ENCODE measurements at regions not wholly inside any gene's neighbourhood (a gene's known extent, or its start where the extent isn't known, plus 50 kb on each side); places are given as distances from the start of the nearest gene placed in this dataset.

- DNase-seq (ENCODE audit: low read depth, low spot score): peak; percentile 75
- in situ Hi-C loops (cut with HindIII; ENCODE audit: low pct_unique_long_range_greater_than_20kb, low sequenced_read_pairs): no loop called here
Measured at GRCh38 chr4:128354205-128354821, 66.7 kb upstream of the PGRMC2 start.

- in situ Hi-C loops (cut with HindIII; ENCODE audit: low pct_unique_long_range_greater_than_20kb, low sequenced_read_pairs): no loop called here
Measured at GRCh38 chr4:128353791-128354190, 66.2 kb upstream of the PGRMC2 start.

DNA sequence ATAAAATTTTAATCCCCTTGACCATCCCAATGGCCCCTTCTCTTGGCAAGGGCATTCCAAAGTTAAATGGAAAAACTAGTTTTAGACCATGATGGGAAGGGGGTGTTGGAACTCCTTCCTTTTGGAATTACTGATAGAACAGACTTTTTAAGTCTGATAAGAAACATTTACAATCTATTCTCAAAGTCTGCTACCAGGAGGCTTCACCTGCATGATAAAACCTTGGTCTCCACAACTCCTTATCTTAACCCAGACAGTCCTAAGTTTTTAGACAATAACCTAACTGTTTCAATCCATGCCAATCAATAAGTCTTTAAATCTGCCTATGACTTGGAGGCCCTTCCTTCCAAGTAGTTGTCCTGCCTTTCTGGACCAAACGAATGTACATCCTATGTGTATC is 63.9 kb upstream of the PGRMC2 start:
- in situ Hi-C loops (cut with HindIII; ENCODE audit: low pct_unique_long_range_greater_than_20kb, low sequenced_read_pairs): no loop called here
- DNase-seq (ENCODE audit: low read depth, low spot score): no peak

More at GRCh38 chr4:128353791-128354190, 66.2 kb upstream of the PGRMC2 start:
- no peak for DNase-seq (ENCODE audit: low read depth, low spot score)

DNA sequence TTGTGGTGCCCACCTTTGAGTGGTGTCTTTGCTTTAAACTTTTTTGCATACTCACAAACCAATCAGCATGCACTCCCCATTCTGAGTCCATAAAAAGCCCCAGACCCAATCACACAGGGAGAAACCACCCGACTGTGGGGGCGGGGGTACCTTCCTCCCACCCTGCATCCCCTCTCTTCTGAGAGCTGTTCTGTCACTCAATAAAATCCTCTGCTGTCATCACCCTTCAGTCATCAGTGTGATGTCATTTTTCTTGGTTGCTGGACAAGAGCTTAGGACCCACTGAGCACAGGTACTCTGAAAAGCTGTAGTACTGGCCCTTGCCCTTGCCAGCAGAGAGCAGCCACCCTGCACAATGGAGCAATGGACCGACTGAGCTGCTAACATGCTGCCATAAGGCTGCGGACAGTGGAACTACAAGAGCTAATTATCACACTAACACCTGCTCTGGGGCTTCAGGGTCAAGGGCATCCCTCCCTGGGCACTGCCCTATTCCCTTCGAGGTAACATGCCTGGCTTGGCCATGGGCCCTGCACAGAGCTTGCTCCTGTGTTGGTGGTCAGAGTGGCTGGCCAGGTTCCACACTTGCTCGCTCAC is 62.9 kb upstream of the PGRMC2 start:
- in situ Hi-C loops (cut with HindIII; ENCODE audit: low pct_unique_long_range_greater_than_20kb, low sequenced_read_pairs): no loop called here
- no peak for DNase-seq (ENCODE audit: low read depth, low spot score)

GRCh38 chr4:128349921-128350320 is 62.3 kb upstream of the PGRMC2 start:
- in situ Hi-C loops (cut with HindIII; ENCODE audit: low pct_unique_long_range_greater_than_20kb, low sequenced_read_pairs): no loop called here
- no peak for DNase-seq (ENCODE audit: low read depth, low spot score)

GRCh38 chr4:128347930-128348660 is 60.5 kb upstream of the PGRMC2 start:
- in situ Hi-C loops (cut with HindIII; ENCODE audit: low pct_unique_long_range_greater_than_20kb, low sequenced_read_pairs): no loop called here
- no peak for DNase-seq (ENCODE audit: low read depth, low spot score)

DNA sequence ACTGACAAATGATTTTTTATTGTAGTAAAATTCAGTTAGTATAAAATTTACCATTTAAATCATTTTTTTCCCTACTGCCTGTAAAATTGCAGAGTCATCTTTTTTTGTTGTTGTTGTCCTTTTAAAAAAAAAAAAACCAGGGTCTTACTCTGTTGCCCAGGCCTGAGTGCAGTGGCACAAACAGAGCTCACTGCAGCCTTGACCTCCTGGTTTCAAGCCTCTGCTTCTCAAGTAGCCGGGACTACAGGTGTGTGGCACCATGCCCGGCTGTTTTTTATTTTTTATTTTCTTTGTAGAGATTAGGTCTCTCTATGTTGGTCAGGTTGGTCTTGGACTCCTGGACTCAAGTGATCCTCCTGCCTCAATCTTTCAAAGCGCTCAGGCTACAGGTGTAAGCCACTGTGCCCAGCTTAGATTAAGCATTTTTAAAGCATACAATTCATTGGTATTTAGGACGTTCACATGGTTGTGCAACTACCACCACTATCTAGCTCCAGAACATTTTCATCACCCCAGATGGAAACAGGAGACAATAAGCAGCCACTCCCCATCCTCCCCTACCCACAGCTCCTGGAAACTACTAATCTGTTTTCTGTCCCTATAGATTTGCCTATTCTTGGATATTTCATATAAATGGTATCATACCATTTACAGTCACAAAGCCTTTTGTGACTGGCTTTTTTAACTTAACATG is 59.7 kb upstream of the PGRMC2 start:
- no peak for DNase-seq (ENCODE audit: low read depth, low spot score)
- in situ Hi-C loops (cut with HindIII; ENCODE audit: low pct_unique_long_range_greater_than_20kb, low sequenced_read_pairs): no loop called here

DNA sequence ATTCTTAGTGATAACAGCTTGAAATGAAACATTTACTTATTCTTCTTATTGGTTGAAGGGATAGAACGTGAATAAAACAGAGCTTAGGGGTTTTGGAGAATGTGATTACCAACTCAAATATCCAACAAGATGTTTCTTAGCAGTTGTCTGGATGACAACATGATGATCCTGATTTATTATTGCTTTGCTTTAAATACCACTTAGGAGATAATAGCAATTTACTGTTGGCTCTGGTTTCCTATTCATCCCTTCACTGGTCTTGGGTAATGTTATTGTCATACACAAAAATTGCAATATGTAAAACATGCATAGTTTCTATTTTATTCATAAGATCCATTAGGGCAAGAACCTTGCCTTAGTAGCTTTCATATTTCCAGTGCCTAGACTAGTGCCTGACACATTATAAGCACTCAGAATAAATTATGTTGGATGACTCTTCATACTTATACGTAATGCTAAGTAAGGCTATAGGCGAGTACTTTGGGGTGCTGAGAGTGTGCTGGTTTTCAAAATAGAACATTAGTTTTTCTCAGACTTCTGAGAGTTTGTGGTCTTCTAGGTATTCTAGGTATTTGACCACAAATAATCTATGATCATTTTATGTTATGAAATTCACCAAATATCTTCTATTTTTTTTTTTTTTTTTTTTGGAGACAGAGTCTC is 58.6 kb upstream of the PGRMC2 start:
- in situ Hi-C loops (cut with HindIII; ENCODE audit: low pct_unique_long_range_greater_than_20kb, low sequenced_read_pairs): no loop called here
- DNase-seq (ENCODE audit: low read depth, low spot score): no peak

DNA sequence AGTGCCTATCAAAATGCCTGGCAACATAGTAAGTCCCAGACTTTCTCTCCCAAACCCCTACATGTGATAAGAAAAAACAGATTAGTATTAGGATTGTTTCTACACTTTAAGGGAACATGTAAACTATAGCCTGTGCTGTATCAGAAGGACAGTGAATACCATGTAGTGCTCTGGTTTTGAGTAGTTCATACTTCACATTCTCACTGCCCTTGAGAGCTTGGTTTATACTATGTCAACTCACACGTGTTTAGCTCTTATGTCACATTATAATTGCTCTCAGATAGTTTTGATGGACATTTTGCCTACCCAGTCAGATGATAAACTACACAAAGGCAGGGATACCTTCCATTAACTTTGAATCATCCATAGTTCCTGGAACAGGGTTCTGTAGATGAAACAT is 58.0 kb upstream of the PGRMC2 start:
- in situ Hi-C loops (cut with HindIII; ENCODE audit: low pct_unique_long_range_greater_than_20kb, low sequenced_read_pairs): no loop called here
- DNase-seq (ENCODE audit: low read depth, low spot score): no peak

DNA sequence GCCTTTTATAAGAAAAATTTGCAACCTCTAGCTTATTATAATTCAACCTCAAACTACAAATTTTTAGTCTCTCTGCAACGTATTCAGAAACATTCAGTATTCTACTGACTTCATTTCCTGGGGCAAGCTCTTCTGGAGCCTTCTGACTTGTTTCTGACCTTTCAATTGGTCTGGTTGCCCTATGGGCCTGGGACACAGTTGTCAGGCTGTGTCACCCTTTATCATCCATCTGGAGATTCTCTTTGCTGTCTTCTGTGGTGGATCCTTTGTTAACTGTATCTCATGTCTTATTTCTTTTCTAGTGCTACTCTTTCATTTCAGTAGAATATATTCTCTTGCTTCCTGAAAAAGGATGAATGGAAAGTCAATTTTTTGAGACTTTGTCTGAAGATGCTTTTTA is 55.1 kb upstream of the PGRMC2 start:
- DNase-seq (ENCODE audit: low read depth, low spot score): no peak
- in situ Hi-C loops (cut with HindIII; ENCODE audit: low pct_unique_long_range_greater_than_20kb, low sequenced_read_pairs): no loop called here

DNA sequence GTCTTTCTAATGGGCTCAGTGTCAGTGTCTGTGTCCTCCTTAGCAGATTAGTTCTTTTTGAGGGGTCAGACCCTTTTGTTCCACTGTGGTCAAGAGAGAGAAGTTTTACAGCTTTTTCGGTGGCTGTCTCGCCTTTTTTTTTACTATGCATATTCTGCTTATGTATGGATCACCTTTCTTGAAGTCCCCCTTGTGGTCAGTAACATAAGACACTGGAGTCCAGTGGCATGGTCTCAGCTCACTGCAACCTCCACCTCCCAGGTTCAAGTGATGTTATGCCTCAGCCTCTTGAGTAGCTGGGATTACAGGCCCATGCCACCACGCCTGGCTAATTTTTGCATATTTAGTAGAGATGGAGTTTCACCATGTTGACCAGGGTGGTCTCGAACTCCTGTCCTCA is 54.0 kb upstream of the PGRMC2 start:
- peak; percentile 16 for DNase-seq (ENCODE audit: low read depth, low spot score)
- in situ Hi-C loops (cut with HindIII; ENCODE audit: low pct_unique_long_range_greater_than_20kb, low sequenced_read_pairs): no loop called here

- in situ Hi-C loops (cut with HindIII; ENCODE audit: low pct_unique_long_range_greater_than_20kb, low sequenced_read_pairs): no loop called here
- no peak for DNase-seq (ENCODE audit: low read depth, low spot score)
Measured at GRCh38 chr4:128338634-128339355, 51.2 kb upstream of the PGRMC2 start.

DNA sequence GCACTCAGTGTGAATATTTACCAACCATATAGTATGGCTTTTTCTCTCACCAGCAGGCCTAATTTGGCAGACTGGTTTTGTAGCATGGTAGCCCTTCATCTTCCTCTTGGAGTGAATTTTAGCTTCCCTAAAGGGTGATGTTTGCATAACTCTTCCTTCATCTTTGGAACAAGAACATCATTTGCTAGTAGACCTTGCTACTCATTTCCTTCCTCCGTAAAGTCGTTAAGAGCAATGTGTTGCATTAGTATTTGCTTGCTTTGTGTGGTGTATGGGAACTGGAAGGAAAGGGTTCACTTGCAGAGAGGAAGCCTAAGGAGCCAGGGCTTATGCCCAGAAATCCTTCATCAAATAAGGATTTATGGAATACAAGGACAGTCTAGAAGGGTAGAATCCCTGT is 50.2 kb upstream of the PGRMC2 start:
- in situ Hi-C loops (cut with HindIII; ENCODE audit: low pct_unique_long_range_greater_than_20kb, low sequenced_read_pairs): no loop called here
- DNase-seq (ENCODE audit: low read depth, low spot score): no peak

All from SK-MEL-5 (cell line).